GM23248 (cell line): ENCODE measurements at regions not wholly inside any gene's neighbourhood (a gene's known extent, or its start where the extent isn't known, plus 50 kb on each side); places are given as distances from the start of the nearest gene placed in this dataset.

Source experiments
- EZH2 ChIP-seq: fragments of 200-600 bp; sonication (generic); IDR thresholded peaks from 2 replicates; pipeline ENCODE4 v1.6.1; 2018; ENCODE audit warnings: antibody characterized with exemption, mild to moderate bottlenecking; ENCODE audit not compliant: insufficient read depth, poor library complexity, severe bottlenecking
- EZH2phosphoT487 ChIP-seq: fragments of 200-600 bp; sonication (generic); IDR thresholded peaks from 2 replicates; pipeline ENCODE4 v1.6.1; 2018; ENCODE audit warnings: antibody characterized with exemption, moderate library complexity, mild to moderate bottlenecking, low read depth; ENCODE audit not compliant: insufficient read depth

DNA sequence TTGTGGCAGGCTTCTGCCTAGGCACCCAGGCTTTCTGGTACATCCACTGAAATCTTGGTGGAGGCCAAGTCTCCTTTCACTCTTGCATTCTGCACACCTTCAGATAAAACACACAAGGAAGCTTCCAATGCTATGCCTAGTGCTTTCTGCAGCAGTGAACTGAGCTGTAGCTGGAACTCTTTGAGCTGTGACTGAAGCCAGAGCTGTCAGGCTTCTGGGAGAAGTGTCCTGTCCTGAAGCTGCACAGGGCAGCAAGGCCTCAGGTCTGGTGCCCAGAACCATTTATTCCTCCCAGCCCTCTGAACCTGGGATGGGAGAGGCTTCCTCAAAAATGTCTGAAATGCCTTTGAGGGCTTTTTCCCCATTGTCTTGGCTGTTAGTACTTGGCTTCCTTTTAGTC, 941.7 kb downstream of the LRFN5 start:
- TF ChIP-seq EZH2 (no peak), EZH2phosphoT487 (no peak)
